OCI-LY7 (cell line): ENCODE measurements at regions not wholly inside any gene's neighbourhood (a gene's known extent, or its start where the extent isn't known, plus 50 kb on each side); places are given as distances from the start of the nearest gene placed in this dataset.

Experiments used
- EZH2phosphoT487 ChIP-seq: fragments of 200-600 bp; sonication (generic); IDR thresholded peaks from 2 replicates; pipeline ENCODE4 v1.6.1; 2018; ENCODE audit warnings: low read depth, borderline replicate concordance, mild to moderate bottlenecking, mixed run types, antibody characterized with exemption, low read length, moderate library complexity, mixed read lengths
- TF ChIP-seq, protein P1 (sequence below): fragments of 200-600 bp; sonication (generic); conservative IDR thresholded peaks from 2 replicates; pipeline ENCODE4 v1.5.1; 2014; ENCODE audit warnings: mild to moderate bottlenecking, antibody characterized with exemption, low read length, moderate library complexity, mixed read lengths

GRCh38 chr17:72455562-72455961 is 334.7 kb downstream of the SOX9 start:
- TF ChIP-seq, protein P1, sequence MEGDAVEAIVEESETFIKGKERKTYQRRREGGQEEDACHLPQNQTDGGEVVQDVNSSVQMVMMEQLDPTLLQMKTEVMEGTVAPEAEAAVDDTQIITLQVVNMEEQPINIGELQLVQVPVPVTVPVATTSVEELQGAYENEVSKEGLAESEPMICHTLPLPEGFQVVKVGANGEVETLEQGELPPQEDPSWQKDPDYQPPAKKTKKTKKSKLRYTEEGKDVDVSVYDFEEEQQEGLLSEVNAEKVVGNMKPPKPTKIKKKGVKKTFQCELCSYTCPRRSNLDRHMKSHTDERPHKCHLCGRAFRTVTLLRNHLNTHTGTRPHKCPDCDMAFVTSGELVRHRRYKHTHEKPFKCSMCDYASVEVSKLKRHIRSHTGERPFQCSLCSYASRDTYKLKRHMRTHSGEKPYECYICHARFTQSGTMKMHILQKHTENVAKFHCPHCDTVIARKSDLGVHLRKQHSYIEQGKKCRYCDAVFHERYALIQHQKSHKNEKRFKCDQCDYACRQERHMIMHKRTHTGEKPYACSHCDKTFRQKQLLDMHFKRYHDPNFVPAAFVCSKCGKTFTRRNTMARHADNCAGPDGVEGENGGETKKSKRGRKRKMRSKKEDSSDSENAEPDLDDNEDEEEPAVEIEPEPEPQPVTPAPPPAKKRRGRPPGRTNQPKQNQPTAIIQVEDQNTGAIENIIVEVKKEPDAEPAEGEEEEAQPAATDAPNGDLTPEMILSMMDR = no peak
- TF ChIP-seq EZH2phosphoT487 = no peak
